ENCODE measurements at regions not wholly inside any gene's neighbourhood (a gene's known extent, or its start where the extent isn't known, plus 50 kb on each side); places are given as distances from the start of the nearest gene placed in this dataset.
A peak's percentile ranks its signal among the peaks of the same experiment; 100 is the strongest.

DNA sequence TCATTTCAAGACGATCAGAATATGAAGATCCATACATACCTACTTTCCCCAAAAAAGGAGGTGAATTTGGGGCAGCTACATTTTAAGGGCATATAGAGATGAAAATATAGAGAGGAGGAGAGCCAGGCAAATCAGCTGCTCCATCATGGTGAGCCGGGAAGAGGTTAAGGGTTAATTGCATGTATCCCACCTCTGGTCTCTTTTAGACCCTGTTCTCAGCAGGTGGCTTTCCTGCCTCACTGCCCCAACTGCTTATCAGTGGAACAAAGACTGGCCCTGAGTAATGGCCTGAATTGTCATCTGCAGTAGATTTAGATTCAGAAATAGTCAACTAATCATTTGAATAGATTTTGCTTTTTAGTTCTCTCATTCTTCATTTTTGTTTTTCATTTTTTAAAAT lies 206.6 kb downstream of the SPRY2 start:
- Histone ChIP-seq H3K4me1 (peaks cover 17% of the 10 kb centered on the region), H3K9me3 (no peaks in the 10 kb centered on the region), H3K27me3 (no peaks in the 10 kb centered on the region), H3K36me3 (no peaks in the 10 kb centered on the region), H3K4me3 (ENCODE audit: low read depth, low read length) (no peak overlapping the region)
- DNase-seq = no peak
- no peak for TF ChIP-seq CTCF (IDR thresholded peaks at IDR 0.05; ENCODE audit: low read depth, low read length)

DNA sequence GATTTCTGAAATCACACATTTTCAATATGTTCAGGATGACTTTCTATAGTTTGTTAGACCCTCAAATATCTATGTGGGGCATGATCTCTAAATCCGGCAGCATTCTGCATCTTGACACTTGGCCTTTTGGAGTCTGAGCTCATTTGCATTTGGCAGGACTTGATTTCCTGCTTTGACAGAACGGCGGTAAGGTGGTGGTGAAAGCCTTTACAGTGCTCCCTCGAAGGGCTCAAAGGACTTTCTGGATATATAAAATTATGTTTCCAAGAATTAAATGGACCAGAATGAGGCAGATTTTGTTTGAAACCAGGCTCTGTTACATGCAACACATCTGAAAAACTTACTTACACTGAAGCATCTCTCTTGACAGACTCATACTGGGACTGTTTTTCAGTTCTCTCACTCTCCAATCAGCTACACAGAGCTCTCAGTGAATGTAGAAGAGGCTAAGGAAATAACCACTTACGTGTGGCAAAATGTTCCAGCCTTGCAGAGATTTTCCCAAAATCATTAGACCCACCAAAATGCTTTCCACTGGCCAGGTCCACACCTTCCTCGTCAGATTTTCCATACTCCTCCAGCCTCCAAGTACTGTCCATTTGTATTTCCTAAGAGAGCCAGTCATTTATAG lies 207.2 kb downstream of the SPRY2 start:
- H3K27me3 ChIP-seq = no peaks in the 10 kb centered on the region

DNA sequence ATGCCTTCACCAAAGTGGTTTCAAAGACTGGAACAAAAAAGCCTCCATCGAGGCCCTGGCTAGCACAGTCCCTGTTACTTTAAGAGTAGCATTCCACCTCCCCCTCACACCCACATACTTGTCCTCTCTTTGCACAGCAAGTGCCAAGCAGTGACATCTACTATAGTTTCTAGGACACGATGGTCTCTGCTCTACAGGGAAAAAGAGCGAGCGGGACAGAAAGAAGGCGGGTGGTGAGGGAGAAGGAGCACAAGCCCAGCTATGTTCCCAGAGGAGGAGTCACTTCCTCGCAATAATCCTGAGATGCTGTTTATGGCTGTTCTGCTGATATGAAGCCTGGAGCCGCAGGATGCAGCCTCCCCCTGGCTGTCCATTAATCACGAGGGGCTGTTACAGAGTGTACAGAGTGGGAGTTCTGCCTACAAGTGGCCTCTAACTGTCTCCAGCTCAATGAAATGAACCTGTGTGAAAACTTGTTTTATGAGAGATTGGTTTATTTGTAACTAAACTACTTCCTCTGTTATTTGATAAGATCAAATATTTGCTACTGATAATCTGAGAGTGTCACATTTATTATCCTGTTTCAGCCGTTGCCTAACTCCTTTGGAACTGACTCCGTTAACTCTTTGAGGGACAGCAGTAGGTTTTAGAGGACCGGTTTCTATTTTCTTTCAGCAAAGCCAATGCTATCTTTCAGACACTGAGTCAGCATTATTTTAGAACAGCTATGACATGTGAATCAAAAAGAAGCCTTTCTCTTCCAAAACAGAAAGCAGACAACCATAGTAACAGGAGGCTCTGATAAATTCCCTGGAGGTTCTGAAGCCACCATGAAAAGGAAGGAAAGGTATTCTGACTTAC lies 208.0 kb downstream of the SPRY2 start:
- peak; percentile 46 for DNase-seq
- Histone ChIP-seq H3K4me3 (ENCODE audit: low read depth, low read length) (no peak overlapping the region), H3K4me1 (peaks cover 17% of the 10 kb centered on the region), H3K36me3 (no peaks in the 10 kb centered on the region), H3K9me3 (no peaks in the 10 kb centered on the region), H3K27me3 (no peaks in the 10 kb centered on the region)
- peak; percentile 14; the same call in 1 of the 2 replicates for TF ChIP-seq CTCF (IDR thresholded peaks at IDR 0.05; ENCODE audit: low read depth, low read length)

More for the DNA sequence above, 207.2 kb downstream of the SPRY2 start:
- no peak for DNase-seq
- H3K9me3 ChIP-seq = no peaks in the 10 kb centered on the region
- no peak for TF ChIP-seq CTCF (IDR thresholded peaks at IDR 0.05; ENCODE audit: low read depth, low read length)
- H3K36me3 ChIP-seq = no peaks in the 10 kb centered on the region
- H3K4me3 ChIP-seq (ENCODE audit: low read depth, low read length) = no peak overlapping the region
- peaks cover 17% of the 10 kb centered on the region for H3K4me1 ChIP-seq

DNA sequence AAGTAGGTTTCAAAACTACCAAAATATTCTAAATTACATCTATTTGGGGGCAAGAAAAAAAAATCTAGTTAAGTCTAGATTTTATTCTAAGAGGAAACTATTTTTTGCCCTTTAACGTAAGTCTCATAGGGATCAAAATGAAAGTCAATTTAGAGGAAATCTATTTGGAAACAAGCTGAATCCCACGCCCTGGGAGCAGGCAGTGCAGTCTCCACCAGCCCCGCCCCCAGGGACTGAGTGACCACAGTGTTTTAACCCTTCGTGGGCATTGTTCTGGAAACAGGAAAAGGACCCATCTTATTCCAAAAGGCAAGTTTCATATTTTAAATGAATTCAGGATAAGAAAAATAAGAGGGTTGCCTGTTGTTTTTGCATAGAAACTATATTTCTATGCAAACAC lies 209.7 kb downstream of the SPRY2 start:
- peaks cover 17% of the 10 kb centered on the region for H3K4me1 ChIP-seq

DNA sequence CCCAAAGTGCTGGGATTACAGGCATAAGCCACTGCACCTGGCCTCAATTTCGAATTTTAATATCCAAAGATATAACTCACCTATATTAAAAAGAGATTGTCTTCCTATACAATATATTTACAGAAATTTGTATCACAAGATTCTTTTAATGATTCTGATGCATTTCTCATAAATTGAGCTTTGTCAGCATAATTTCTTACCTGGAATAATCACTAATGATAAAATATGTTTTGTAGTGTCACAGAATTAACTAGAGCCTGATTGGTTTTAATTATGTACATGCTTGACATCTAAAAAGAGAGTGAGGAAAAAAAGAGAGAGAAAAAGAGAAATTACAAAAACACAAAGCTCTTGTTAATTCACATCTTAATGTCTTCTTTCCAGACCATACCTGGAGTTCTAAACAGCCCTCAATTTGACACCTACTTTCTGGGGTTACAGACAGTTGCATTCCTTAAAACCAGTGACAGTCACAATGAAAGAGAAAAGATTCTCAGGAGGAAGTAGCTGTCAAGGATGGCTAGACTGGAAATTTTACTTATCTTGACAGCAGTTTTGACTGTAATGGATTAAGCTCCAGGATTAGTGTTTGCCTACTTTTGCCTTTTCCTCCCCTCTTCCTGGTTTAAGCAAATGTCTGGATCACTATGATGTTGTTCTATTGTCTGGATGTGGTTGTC lies 214.4 kb downstream of the SPRY2 start:
- H3K4me3 ChIP-seq (ENCODE audit: low read depth, low read length) = no peak overlapping the region
- H3K36me3 ChIP-seq = no peaks in the 10 kb centered on the region
- no peaks in the 10 kb centered on the region for H3K27me3 ChIP-seq
- no peak for TF ChIP-seq CTCF (IDR thresholded peaks at IDR 0.05; ENCODE audit: low read depth, low read length)
- H3K4me1 ChIP-seq = peaks cover 2% of the 10 kb centered on the region; the same call in 1 of the 2 replicates
- no peaks in the 10 kb centered on the region for H3K9me3 ChIP-seq
- no peak for DNase-seq

More for the DNA sequence above, 209.7 kb downstream of the SPRY2 start:
- Histone ChIP-seq H3K4me3 (ENCODE audit: low read depth, low read length) (peak overlapping the region; percentile 21), H3K36me3 (no peaks in the 10 kb centered on the region), H3K9me3 (no peaks in the 10 kb centered on the region), H3K27me3 (no peaks in the 10 kb centered on the region)
- peak; percentile 66 for DNase-seq
- TF ChIP-seq CTCF (IDR thresholded peaks at IDR 0.05; ENCODE audit: low read depth, low read length) = no peak

All from BE2C (cell line).